ENCODE measurements at regions not wholly inside any gene's neighbourhood (a gene's known extent, or its start where the extent isn't known, plus 50 kb on each side); places are given as distances from the start of the nearest gene placed in this dataset.

DNA sequence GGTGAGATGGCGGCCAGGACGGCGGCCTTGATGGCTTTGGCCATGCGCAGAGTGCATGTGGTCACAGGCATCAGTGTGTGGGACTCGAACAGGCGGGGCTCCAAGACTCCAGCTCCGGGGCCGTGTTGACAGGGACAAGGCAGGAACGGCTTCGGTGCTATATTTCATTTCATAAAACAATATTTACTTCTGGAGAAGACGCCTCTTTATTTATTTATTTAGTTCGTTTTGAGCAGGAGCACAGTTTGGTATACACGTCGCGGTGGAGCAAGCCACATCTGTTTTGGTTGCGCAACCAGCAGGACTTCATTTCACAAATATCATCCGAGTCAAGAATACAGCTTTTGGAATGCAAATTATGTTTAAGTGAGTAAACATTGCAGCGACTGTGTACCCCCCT, 166.7 kb upstream of the TSHZ3 start:
- H3K4me3 ChIP-seq: no peak overlapping the region
- 72% methylated on average over 18 of the region's 18 CpGs for WGBS
- no peaks in the 10 kb centered on the region for H3K27me3 ChIP-seq (replicated peaks; ENCODE audit: insufficient read depth)
- no peak for TF ChIP-seq POLR2A (IDR thresholded peaks at IDR 0.05)
- TF ChIP-seq POLR2AphosphoS5 (IDR thresholded peaks at IDR 0.05): no peak
- TF ChIP-seq, protein P1, sequence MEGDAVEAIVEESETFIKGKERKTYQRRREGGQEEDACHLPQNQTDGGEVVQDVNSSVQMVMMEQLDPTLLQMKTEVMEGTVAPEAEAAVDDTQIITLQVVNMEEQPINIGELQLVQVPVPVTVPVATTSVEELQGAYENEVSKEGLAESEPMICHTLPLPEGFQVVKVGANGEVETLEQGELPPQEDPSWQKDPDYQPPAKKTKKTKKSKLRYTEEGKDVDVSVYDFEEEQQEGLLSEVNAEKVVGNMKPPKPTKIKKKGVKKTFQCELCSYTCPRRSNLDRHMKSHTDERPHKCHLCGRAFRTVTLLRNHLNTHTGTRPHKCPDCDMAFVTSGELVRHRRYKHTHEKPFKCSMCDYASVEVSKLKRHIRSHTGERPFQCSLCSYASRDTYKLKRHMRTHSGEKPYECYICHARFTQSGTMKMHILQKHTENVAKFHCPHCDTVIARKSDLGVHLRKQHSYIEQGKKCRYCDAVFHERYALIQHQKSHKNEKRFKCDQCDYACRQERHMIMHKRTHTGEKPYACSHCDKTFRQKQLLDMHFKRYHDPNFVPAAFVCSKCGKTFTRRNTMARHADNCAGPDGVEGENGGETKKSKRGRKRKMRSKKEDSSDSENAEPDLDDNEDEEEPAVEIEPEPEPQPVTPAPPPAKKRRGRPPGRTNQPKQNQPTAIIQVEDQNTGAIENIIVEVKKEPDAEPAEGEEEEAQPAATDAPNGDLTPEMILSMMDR (IDR thresholded peaks at IDR 0.05): no peak
- H3K27ac ChIP-seq: no peak overlapping the region
- no peaks in the 10 kb centered on the region for H3K36me3 ChIP-seq
- no peaks in the 10 kb centered on the region for H3K9me3 ChIP-seq
- no peaks in the 10 kb centered on the region for H3K4me1 ChIP-seq (replicated peaks)
- DNase-seq (ENCODE audit: low spot score): no peak
- intact Hi-C loops (cut with DNase I): no loop called here

DNA sequence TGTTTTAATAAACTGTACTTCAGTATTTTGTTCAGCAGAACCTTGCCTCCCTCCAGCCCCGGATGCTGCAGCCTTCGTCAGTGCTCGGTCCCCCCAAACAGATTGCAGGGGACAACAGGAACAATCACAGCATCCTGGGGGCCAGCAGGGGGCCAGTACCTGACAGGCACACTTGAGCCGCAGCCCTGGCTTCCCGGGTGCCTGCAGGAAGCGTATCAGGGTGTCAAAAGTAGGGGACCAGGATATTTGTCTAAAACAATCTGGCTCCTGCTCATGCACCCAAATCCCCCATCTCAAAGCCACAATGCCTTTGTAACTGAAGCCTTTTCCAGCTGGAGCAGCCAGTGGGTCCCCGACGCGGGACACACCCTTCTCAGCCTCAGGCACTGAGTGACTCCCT, 167.5 kb upstream of the TSHZ3 start:
- Histone ChIP-seq H3K9me3 (no peaks in the 10 kb centered on the region), H3K4me3 (no peak overlapping the region), H3K27ac (no peak overlapping the region), H3K4me1 (replicated peaks) (no peaks in the 10 kb centered on the region), H3K27me3 (replicated peaks; ENCODE audit: insufficient read depth) (no peaks in the 10 kb centered on the region), H3K36me3 (no peaks in the 10 kb centered on the region)
- intact Hi-C loops (cut with DNase I): no loop called here
- no peak for DNase-seq (ENCODE audit: low spot score)
- 50% methylated on average over 9 of the region's 9 CpGs for WGBS
- TF ChIP-seq POLR2AphosphoS5 (IDR thresholded peaks at IDR 0.05) (no peak), POLR2A (IDR thresholded peaks at IDR 0.05) (no peak)
- TF ChIP-seq, protein P1 (IDR thresholded peaks at IDR 0.05): no peak

DNA sequence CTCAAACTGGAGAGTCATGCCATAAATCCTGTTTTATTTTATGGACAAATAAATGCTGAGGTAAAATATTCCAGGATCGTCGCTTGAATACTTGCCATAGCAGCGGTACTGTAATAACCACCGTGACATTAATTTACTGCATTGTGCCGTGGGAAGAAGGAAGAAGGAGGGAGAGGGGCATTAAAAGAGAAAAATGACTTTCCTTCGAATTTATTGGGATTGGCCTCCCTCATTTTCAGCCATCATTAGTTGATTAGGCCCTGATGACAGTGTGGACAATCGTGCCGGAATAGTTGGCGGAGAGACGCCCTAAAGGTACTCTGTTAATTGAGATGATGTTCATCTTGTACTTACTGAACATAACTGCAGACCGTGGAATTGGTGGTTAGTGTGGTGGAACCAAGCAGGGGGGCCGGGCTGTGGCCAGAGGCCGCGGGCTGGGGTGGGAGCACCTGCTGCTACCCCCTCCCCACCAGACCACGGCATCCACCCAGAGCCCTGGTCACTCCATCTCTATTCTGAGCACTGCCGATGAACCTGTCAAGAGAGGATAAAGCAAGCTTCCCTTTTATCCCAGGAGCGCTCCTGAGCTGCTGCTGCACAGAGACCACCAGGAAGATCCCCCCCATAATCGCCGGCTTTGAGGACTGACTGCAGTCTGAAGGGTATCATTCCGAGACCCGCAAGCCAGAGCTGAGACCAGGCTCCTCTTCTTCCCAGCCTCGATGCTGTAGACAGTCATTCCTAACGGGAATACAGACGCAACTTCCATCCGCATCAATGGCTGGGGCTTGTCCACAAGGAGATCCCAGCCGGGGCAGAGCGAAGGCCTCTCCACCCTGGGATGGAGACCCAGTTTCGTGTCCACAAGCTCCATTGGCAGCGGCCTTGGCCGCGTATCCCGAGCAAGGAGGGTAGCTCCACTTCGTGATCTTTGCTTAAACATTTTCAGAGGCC, 168.3 kb upstream of the TSHZ3 start:
- DNase-seq (ENCODE audit: low spot score): no peak
- Histone ChIP-seq H3K27ac (no peak overlapping the region), H3K4me3 (no peak overlapping the region), H3K9me3 (no peaks in the 10 kb centered on the region), H3K4me1 (replicated peaks) (no peaks in the 10 kb centered on the region), H3K36me3 (no peaks in the 10 kb centered on the region), H3K27me3 (replicated peaks; ENCODE audit: insufficient read depth) (no peaks in the 10 kb centered on the region)
- TF ChIP-seq POLR2A (IDR thresholded peaks at IDR 0.05) (no peak), POLR2AphosphoS5 (IDR thresholded peaks at IDR 0.05) (peak; percentile 48)
- TF ChIP-seq, protein P1 (IDR thresholded peaks at IDR 0.05): no peak
- intact Hi-C loops (cut with DNase I): no loop called here
- WGBS: 73% methylated on average over 33 of the region's 33 CpGs

DNA sequence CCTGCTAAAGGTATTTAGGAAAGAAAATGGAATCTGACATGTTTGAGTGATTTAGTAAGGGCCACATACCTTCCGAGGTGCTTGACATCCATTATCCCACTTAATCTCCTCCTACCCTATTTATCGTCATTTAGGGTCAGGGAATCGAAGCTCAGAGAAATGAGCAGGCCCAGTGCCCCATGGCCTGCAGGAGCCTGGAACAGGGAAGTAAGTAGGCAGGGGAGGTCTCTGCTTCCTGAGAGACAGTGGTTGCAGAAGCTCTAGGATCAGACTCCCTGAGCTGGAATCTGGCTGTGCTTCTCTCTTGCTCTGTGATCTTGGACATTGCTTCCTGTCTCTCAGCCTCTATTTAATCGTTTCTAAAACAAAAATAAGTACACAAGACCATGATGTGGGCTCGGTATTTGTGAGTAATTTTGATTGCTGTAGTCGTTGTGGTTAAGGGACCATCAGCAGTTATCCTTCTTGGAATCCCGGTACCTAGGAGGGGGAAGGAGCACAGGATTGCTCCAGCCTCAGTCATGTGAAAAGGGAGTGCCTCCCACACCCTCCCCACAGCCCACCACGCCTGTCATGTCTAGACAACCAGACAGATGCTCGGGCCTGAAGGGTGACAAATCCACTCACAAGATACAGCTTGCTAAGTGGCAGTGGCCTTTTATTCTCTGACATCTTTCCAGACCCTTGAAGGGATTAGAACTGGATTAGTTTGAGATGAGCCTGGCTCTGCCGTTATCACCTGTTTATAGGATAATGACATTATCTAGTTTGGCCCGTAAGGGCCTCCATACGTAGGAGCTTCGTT, 169.2 kb upstream of the TSHZ3 start:
- WGBS: 66% methylated on average over 13 of the region's 13 CpGs
- Histone ChIP-seq H3K36me3 (no peaks in the 10 kb centered on the region), H3K9me3 (no peaks in the 10 kb centered on the region), H3K27me3 (replicated peaks; ENCODE audit: insufficient read depth) (no peaks in the 10 kb centered on the region), H3K4me3 (no peak overlapping the region), H3K27ac (no peak overlapping the region), H3K4me1 (replicated peaks) (no peaks in the 10 kb centered on the region)
- no peak for DNase-seq (ENCODE audit: low spot score)
- intact Hi-C loops (cut with DNase I): no loop called here
- TF ChIP-seq POLR2A (IDR thresholded peaks at IDR 0.05) (no peak), POLR2AphosphoS5 (IDR thresholded peaks at IDR 0.05) (no peak)
- TF ChIP-seq, protein P1 (IDR thresholded peaks at IDR 0.05): no peak
